GM19372 (cell line): ENCODE measurements at regions not wholly inside any gene's neighbourhood (a gene's known extent, or its start where the extent isn't known, plus 50 kb on each side); places are given as distances from the start of the nearest gene placed in this dataset.
"Not testable (repeated sequence)": the region's sequence is repeated elsewhere in the genome, so short reads cannot be mapped to it uniquely, and the experiment has no call there.

Experiments
- ATAC-seq: cut with Tn5 transposase; IDR thresholded peaks from one replicate; pipeline ENCODE4 v1.9.1; 2021; ENCODE audit warnings: mild to moderate bottlenecking, low read depth, moderate library complexity; ENCODE audit not compliant: unreplicated experiment

- no peak for ATAC-seq
Observed at GRCh38 chr6:92339936-92340640, 1079.3 kb downstream of the EPHA7 start.

DNA sequence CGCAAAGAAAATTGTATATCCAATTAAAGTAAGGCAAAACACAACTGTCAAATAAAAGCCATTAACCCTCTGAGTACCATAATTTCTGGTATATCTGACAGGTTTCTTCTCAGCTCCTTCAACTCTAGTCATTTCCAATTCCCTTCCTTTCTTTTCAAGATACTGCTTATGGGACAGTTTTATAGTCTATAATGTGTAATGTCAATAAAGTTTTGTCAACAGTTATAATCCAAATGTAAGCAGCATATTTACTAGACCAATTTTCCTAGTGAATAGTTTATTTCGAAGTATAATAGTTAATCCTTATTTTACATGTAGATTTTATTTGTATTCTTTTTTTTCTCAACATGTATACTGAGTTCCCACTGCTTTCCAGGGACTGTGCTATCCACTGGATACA is 1081.8 kb downstream of the EPHA7 start:
- ATAC-seq: no peak

- no peak for ATAC-seq
Observed at GRCh38 chr6:92329208-92329847, 1090.0 kb downstream of the EPHA7 start.

DNA sequence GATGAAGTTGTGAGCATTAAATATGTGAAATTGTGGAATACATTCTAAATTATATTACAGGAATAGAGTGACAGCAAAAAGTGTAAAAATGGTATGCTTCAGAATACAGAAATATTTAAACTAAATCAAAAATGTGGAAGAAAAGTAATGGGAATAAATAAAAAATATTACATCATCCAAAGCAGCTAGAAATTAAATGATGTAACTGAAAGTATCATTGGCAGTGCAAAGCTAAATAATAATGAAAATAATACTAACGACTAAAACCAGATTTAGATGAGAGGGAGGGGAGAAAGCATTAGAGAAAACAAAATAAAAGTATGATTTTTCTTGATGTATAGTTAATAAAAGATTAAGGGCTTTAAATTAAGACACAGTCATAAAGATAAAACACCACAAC is 1104.0 kb downstream of the EPHA7 start:
- ATAC-seq: no peak

GRCh38 chr6:92297101-92297500 is 1122.3 kb downstream of the EPHA7 start:
- ATAC-seq: no peak

- ATAC-seq: no peak
Observed at GRCh38 chr6:92292067-92292466, 1127.3 kb downstream of the EPHA7 start.

GRCh38 chr6:92289831-92290230 is 1129.5 kb downstream of the EPHA7 start:
- no peak for ATAC-seq

DNA sequence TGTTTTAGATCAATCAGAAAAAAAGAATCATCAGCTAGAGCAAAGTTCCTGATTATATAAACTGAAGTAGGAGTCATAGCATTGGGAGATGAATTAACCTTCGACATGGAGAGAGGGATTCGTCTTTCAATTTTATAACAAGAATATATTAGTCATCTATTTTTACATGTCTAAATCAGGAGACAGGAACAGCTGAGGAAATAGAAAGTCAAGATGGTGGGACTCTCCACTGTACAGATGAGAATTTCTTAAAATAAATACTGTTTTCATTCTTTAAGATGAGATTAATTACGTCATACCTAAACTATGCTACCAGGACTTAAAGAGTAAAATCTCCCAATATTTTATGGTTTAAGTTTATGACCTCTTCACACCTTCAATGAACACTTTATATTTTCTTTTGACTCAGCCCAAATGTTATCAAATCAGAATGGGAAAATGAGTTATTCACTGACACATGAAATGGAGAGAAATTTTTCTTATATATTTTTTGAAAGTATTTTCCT is 1137.7 kb downstream of the EPHA7 start:
- ATAC-seq: no peak

DNA sequence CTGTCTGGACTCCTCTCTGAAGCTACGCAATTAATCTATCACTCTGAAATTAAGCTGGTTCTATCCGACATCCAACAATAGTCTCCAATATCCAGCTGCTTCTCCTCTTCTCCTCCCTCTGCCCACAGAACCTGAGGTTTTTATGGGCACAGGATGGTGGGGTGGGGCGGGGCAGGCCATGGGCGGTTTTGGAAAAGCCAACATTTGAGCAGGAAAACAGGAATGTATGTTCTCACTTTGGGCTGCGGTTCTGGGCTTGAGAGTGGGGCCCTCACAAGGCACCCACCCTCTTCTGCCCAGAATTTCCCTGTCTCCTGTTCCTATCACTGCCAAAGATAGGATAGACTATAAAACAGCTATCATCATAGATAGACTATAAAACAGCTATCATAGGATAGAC is 1144.2 kb downstream of the EPHA7 start:
- no peak for ATAC-seq

- ATAC-seq: no peak
Observed at GRCh38 chr6:92274588-92274987, 1144.8 kb downstream of the EPHA7 start.

DNA sequence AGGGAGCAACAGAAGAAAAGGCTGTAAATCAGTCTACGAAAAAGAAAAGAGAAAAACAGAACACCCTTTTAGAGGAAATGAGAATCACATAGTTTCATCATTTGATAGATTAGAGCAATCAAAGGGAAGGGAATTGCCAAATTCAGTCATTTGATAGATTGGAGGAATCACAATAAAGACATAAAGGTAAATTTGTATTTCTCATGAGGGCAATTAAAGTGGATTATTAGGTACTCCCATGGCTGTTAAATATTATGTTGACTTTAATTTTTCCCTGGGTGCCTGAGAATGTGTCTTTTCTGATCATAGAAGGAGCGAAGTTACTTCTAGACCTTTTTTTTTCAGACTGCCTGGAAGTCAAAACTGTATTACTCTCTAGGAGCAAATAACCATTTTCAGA is 1145.7 kb downstream of the EPHA7 start:
- ATAC-seq: no peak

DNA sequence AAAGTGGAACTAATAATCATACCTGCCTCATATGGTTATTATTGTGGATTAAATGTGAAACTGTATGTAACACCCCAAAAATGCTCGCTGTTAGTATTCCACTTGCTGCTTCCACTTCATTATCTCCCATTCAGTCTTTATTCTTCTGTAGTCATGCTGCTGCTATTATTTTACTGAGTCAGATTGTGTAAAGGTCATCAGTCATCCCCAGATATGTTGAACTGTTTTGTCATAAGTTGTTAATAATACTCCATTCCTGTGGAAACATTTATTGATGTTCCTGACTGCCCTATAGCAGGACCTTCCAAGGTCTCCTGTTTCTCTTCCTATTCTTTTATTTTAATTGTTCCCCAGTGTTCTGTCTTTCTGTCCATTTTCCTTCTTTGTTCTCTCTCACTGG is 1148.3 kb downstream of the EPHA7 start:
- ATAC-seq: no peak

GRCh38 chr6:92270365-92270764 is 1149.0 kb downstream of the EPHA7 start:
- ATAC-seq: no peak

DNA sequence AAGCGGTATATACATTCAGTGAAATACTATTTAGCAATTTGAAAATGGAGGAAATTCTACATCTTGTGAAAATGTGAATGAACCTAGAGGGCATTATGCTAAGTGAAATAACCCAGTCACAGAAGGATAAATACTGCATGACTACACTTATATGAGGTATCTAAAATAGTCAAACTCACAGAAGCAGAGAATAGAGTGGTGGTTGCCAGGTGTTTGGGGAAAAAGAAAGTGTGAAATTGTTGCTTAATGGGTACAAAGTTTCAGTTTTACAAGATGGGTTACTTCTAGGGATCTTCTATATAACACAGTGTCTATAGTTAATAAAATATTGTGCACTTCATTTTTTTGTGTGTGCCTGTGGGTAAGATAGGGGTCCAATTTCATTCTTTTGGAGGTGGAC is 1152.0 kb downstream of the EPHA7 start:
- ATAC-seq: no peak

GRCh38 chr6:92263864-92264263 is 1155.5 kb downstream of the EPHA7 start:
- no peak for ATAC-seq

DNA sequence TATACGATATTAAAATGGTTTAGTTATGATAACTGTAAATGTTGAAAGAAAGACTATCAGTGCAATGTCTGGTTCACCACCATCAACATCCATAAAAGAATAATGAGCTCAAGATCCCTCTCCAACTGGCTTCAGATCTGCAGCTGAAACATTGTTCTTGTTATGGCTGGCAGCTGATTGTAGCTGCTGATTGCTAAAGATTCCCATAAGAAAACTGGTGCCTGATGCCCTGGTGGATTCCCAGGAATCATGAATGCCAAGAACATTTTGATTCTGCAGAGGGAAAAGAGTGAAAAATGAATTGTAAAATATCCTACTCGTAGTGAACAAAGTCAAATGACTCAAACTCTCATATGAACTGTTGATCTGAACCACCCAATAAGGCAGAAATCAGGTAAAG is 1160.2 kb downstream of the EPHA7 start:
- no peak for ATAC-seq

- no peak for ATAC-seq
Observed at GRCh38 chr6:92243315-92243714, 1176.0 kb downstream of the EPHA7 start.

DNA sequence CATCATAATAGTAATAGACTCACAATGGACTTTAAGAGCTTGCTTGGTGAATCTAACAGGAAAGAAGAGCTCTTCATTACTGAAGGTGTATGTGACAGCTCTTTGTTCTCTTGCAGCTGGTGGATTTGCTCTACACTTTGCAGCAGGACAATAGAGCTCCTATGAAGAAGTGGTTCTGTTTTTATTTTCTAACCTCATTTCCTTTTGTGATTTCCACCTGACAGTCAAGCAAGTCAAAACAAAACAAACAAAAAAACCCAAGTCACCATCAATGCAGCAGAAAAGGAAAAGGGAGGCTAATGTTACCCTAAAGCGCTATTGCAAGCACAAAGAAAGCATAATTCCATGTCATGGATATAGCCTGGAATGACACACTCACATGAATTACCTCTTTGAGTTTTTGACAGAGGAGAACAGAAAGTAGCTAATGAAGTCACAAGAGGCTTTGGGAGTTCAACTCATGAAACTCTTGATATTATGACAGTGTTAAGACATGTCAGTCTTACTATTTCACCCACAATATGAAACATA is 1188.1 kb downstream of the EPHA7 start:
- ATAC-seq: no peak

- not testable (repeated sequence) for ATAC-seq
Observed at GRCh38 chr6:92219987-92220386, 1199.4 kb downstream of the EPHA7 start.

DNA sequence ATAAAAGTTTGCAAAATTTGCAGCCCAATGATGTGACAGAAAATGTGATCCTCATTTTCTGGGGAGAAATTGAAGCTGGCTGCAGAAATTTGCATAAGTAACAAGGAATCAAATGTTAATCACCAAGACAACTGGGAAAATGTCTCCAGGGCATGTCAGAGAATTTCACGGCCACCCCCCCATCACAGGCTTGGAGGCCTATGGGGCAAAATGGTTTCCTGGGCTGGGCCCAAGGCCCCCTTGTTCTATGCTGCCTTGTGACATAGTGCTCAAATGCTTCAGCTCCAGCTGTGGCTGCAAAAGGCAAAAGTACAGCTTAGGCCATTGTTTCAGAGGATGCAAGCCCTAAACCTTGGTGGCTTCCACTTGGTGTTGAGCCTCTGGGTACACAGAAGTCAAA is 1202.6 kb downstream of the EPHA7 start:
- no peak for ATAC-seq

DNA sequence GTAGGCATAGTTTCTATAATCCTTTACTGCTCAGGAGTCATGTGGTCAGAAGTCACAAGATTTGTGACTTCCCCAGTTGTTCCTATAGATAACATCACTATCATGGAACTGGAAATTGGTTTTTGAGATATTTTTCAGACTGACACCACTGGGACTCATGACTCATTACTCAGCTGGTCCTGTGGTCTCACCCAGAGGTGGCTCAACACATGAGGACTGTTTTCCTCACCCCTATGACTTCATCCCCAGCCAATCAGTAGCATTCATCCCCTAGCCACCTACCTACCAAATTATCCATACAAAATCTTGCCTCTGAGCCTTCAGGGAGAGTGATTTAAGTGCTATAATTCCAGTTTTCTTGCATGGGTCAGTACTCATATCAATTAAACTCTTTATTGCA is 1217.7 kb downstream of the EPHA7 start:
- no peak for ATAC-seq

GRCh38 chr6:92196325-92196724 is 1223.0 kb downstream of the EPHA7 start:
- ATAC-seq: no peak
